ENCODE measurements at regions not wholly inside any gene's neighbourhood (a gene's known extent, or its start where the extent isn't known, plus 50 kb on each side); places are given as distances from the start of the nearest gene placed in this dataset.

GRCh38 chr16:35344012-35344762, 1884.8 kb downstream of the TP53TG3F start:
- Mint-ChIP-seq H3K27me3 (ENCODE audit: low read depth) (no peaks in the 10 kb centered on the region), H3K27ac (no peak overlapping the region), H3K4me1 (ENCODE audit: low read depth) (no peaks in the 10 kb centered on the region), H3K4me3 (no peak overlapping the region), H3K36me3 (ENCODE audit: insufficient read depth in 2 of 2) (peaks cover 6 to 7% of the 10 kb centered on the region in 2 donors), H3K9me3 (peaks cover 8 to 11% of the 10 kb centered on the region in 2 donors)
- ATAC-seq (replicated peaks in 1 of 2): no peak
- DNase-seq: no peak

- Mint-ChIP-seq H3K4me1 (ENCODE audit: low read depth) (no peaks in the 10 kb centered on the region), H3K27ac (no peak overlapping the region), H3K4me3 (no peak overlapping the region), H3K36me3 (ENCODE audit: insufficient read depth in 2 of 2) (peaks cover 1 to 4% of the 10 kb centered on the region in 2 donors), H3K27me3 (ENCODE audit: low read depth) (no peaks in the 10 kb centered on the region), H3K9me3 (peaks cover 7 to 12% of the 10 kb centered on the region in 2 donors)
- DNase-seq (no peak), ATAC-seq (replicated peaks in 1 of 2) (no peak)
These were observed 1893.0 kb downstream of the TP53TG3F start for GRCh38 chr16:35352431-35352830.

GRCh38 chr16:35363510-35363909, 1904.1 kb downstream of the TP53TG3F start:
- no peak for ATAC-seq (replicated peaks in 1 of 2)
- H3K27me3 Mint-ChIP-seq (ENCODE audit: low read depth): no peaks in the 10 kb centered on the region
- H3K36me3 Mint-ChIP-seq (ENCODE audit: insufficient read depth in 2 of 2): peaks cover 0 to 2% of the 10 kb centered on the region in 2 donors
- DNase-seq: no peak
- H3K9me3 Mint-ChIP-seq: peaks cover 3 to 17% of the 10 kb centered on the region in 2 donors
- no peaks in the 10 kb centered on the region for H3K4me1 Mint-ChIP-seq (ENCODE audit: low read depth)
- H3K27ac Mint-ChIP-seq: no peak overlapping the region
- H3K4me3 Mint-ChIP-seq: no peak overlapping the region

- H3K9me3 Mint-ChIP-seq: peaks cover 3 to 19% of the 10 kb centered on the region in 2 donors
- H3K4me1 Mint-ChIP-seq (ENCODE audit: low read depth): no peaks in the 10 kb centered on the region
- H3K27ac Mint-ChIP-seq: no peak overlapping the region
These were observed 1904.9 kb downstream of the TP53TG3F start for GRCh38 chr16:35364263-35364662.

GRCh38 chr16:35365675-35366074, 1906.3 kb downstream of the TP53TG3F start:
- H3K4me3 Mint-ChIP-seq: no peak overlapping the region
- H3K27me3 Mint-ChIP-seq (ENCODE audit: low read depth): no peaks in the 10 kb centered on the region
- no peak for ATAC-seq (replicated peaks in 1 of 2)
- no peak overlapping the region for H3K27ac Mint-ChIP-seq
- no peaks in the 10 kb centered on the region for H3K4me1 Mint-ChIP-seq (ENCODE audit: low read depth)
- H3K9me3 Mint-ChIP-seq: peaks cover 3 to 28% of the 10 kb centered on the region in 2 donors
- DNase-seq: no peak
- H3K36me3 Mint-ChIP-seq (ENCODE audit: insufficient read depth in 2 of 2): peaks cover 0 to 2% of the 10 kb centered on the region in 2 donors

More at GRCh38 chr16:35364263-35364662, 1904.9 kb downstream of the TP53TG3F start:
- no peak for DNase-seq
- peaks cover 0 to 2% of the 10 kb centered on the region in 2 donors for H3K36me3 Mint-ChIP-seq (ENCODE audit: insufficient read depth in 2 of 2)
- H3K4me3 Mint-ChIP-seq: no peak overlapping the region
- no peaks in the 10 kb centered on the region for H3K27me3 Mint-ChIP-seq (ENCODE audit: low read depth)
- ATAC-seq (replicated peaks in 1 of 2): no peak

GRCh38 chr16:35370617-35371016, 1911.2 kb downstream of the TP53TG3F start:
- Mint-ChIP-seq H3K4me3 (no peak overlapping the region), H3K27ac (no peak overlapping the region), H3K9me3 (peaks cover 3 to 27% of the 10 kb centered on the region in 2 donors), H3K4me1 (ENCODE audit: low read depth) (no peaks in the 10 kb centered on the region), H3K36me3 (ENCODE audit: insufficient read depth in 2 of 2) (peaks cover 0 to 2% of the 10 kb centered on the region in 2 donors), H3K27me3 (ENCODE audit: low read depth) (no peaks in the 10 kb centered on the region)
- no peak for ATAC-seq (replicated peaks in 1 of 2)
- DNase-seq: no peak

GRCh38 chr16:35377142-35377541, 1917.7 kb downstream of the TP53TG3F start:
- no peaks in the 10 kb centered on the region for H3K36me3 Mint-ChIP-seq (ENCODE audit: insufficient read depth in 2 of 2)
- no peak overlapping the region for H3K4me3 Mint-ChIP-seq
- DNase-seq: no peak
- H3K9me3 Mint-ChIP-seq: peaks cover 8 to 10% of the 10 kb centered on the region in 2 donors
- H3K27me3 Mint-ChIP-seq (ENCODE audit: low read depth): no peaks in the 10 kb centered on the region
- ATAC-seq (replicated peaks in 1 of 2): no peak
- H3K27ac Mint-ChIP-seq: no peak overlapping the region
- H3K4me1 Mint-ChIP-seq (ENCODE audit: low read depth): no peaks in the 10 kb centered on the region

- H3K9me3 Mint-ChIP-seq: peaks cover 10 to 19% of the 10 kb centered on the region in 2 donors
- no peak overlapping the region for H3K4me3 Mint-ChIP-seq
- ATAC-seq (replicated peaks in 1 of 2) (no peak), DNase-seq (no peak)
- no peaks in the 10 kb centered on the region for H3K36me3 Mint-ChIP-seq (ENCODE audit: insufficient read depth in 2 of 2)
- H3K27me3 Mint-ChIP-seq (ENCODE audit: low read depth): no peaks in the 10 kb centered on the region
- H3K4me1 Mint-ChIP-seq (ENCODE audit: low read depth): no peaks in the 10 kb centered on the region
- H3K27ac Mint-ChIP-seq: no peak overlapping the region
These were observed 1927.2 kb downstream of the TP53TG3F start for GRCh38 chr16:35386619-35387018.

GRCh38 chr16:35391328-35391727, 1931.9 kb downstream of the TP53TG3F start:
- Mint-ChIP-seq H3K4me1 (ENCODE audit: low read depth) (no peaks in the 10 kb centered on the region), H3K4me3 (no peak overlapping the region), H3K9me3 (peaks cover 9 to 10% of the 10 kb centered on the region in 2 donors), H3K36me3 (ENCODE audit: insufficient read depth in 2 of 2) (peaks cover 0 to 3% of the 10 kb centered on the region in 2 donors), H3K27ac (no peak overlapping the region), H3K27me3 (ENCODE audit: low read depth) (no peaks in the 10 kb centered on the region)
- DNase-seq (peak; percentile 9 to 14), ATAC-seq (replicated peaks in 1 of 2) (no peak)

GRCh38 chr16:35398180-35398579, 1938.8 kb downstream of the TP53TG3F start:
- no peak overlapping the region for H3K27ac Mint-ChIP-seq
- H3K27me3 Mint-ChIP-seq (ENCODE audit: low read depth): no peaks in the 10 kb centered on the region
- ATAC-seq (replicated peaks in 1 of 2) (no peak), DNase-seq (no peak)
- H3K36me3 Mint-ChIP-seq (ENCODE audit: insufficient read depth in 2 of 2): peaks cover 0 to 3% of the 10 kb centered on the region in 2 donors
- no peak overlapping the region for H3K4me3 Mint-ChIP-seq
- H3K4me1 Mint-ChIP-seq (ENCODE audit: low read depth): no peaks in the 10 kb centered on the region
- peaks cover 8 to 17% of the 10 kb centered on the region in 2 donors for H3K9me3 Mint-ChIP-seq

GRCh38 chr16:35399133-35399532, 1939.7 kb downstream of the TP53TG3F start:
- H3K9me3 Mint-ChIP-seq: peaks cover 8 to 15% of the 10 kb centered on the region in 2 donors
- no peak overlapping the region for H3K4me3 Mint-ChIP-seq
- H3K4me1 Mint-ChIP-seq (ENCODE audit: low read depth): no peaks in the 10 kb centered on the region
- no peaks in the 10 kb centered on the region for H3K27me3 Mint-ChIP-seq (ENCODE audit: low read depth)
- no peak for ATAC-seq (replicated peaks in 1 of 2)
- H3K27ac Mint-ChIP-seq: no peak overlapping the region
- DNase-seq: no peak
- H3K36me3 Mint-ChIP-seq (ENCODE audit: insufficient read depth in 2 of 2): peaks cover 0 to 3% of the 10 kb centered on the region in 2 donors

- H3K27me3 Mint-ChIP-seq (ENCODE audit: low read depth): no peaks in the 10 kb centered on the region
- H3K4me1 Mint-ChIP-seq (ENCODE audit: low read depth): no peaks in the 10 kb centered on the region
- peaks cover 8 to 26% of the 10 kb centered on the region in 2 donors for H3K9me3 Mint-ChIP-seq
- no peak overlapping the region for H3K27ac Mint-ChIP-seq
- no peak for ATAC-seq (replicated peaks in 1 of 2)
- no peak for DNase-seq
- H3K36me3 Mint-ChIP-seq (ENCODE audit: insufficient read depth in 2 of 2): peaks cover 0 to 9% of the 10 kb centered on the region in 2 donors
- H3K4me3 Mint-ChIP-seq: no peak overlapping the region
These were observed 1944.9 kb downstream of the TP53TG3F start for GRCh38 chr16:35404273-35404672.

GRCh38 chr16:35405526-35405925, 1946.1 kb downstream of the TP53TG3F start:
- Mint-ChIP-seq H3K27ac (no peak overlapping the region), H3K4me3 (no peak overlapping the region), H3K9me3 (peaks cover 9 to 26% of the 10 kb centered on the region in 2 donors), H3K4me1 (ENCODE audit: low read depth) (no peaks in the 10 kb centered on the region), H3K27me3 (ENCODE audit: low read depth) (no peaks in the 10 kb centered on the region), H3K36me3 (ENCODE audit: insufficient read depth in 2 of 2) (peaks cover 0 to 9% of the 10 kb centered on the region in 2 donors)
- ATAC-seq (replicated peaks in 1 of 2) (no peak), DNase-seq (no peak)

GRCh38 chr16:35409503-35409902, 1950.1 kb downstream of the TP53TG3F start:
- no peak overlapping the region for H3K27ac Mint-ChIP-seq
- peaks cover 10 to 24% of the 10 kb centered on the region in 2 donors for H3K9me3 Mint-ChIP-seq
- peaks cover 0 to 9% of the 10 kb centered on the region in 2 donors for H3K36me3 Mint-ChIP-seq (ENCODE audit: insufficient read depth in 2 of 2)
- no peak for DNase-seq
- no peaks in the 10 kb centered on the region for H3K4me1 Mint-ChIP-seq (ENCODE audit: low read depth)
- no peak overlapping the region for H3K4me3 Mint-ChIP-seq
- ATAC-seq (replicated peaks in 1 of 2): no peak
- no peaks in the 10 kb centered on the region for H3K27me3 Mint-ChIP-seq (ENCODE audit: low read depth)
